ENCODE measurements at regions not wholly inside any gene's neighbourhood (a gene's known extent, or its start where the extent isn't known, plus 50 kb on each side); places are given as distances from the start of the nearest gene placed in this dataset.

GRCh38 chr6:95784869-95785268 lies 207.5 kb downstream of the MANEA start:
- WGBS, 2 donors = 80 to 83% methylated on average over 3 of the region's 3 CpGs
- no peak for DNase-seq
- no peak for TF ChIP-seq POLR2A (IDR thresholded peaks at IDR 0.05)
- TF ChIP-seq CTCF (IDR thresholded peaks at IDR 0.05) = no peak
- Histone ChIP-seq H3K27ac (no peak overlapping the region), H3K4me3 (replicated peaks in 1 of 3) (no peak overlapping the region), H3K36me3 (no peaks in the 10 kb centered on the region), H3K9me3 (no peaks in the 10 kb centered on the region), H3K27me3 (no peaks in the 10 kb centered on the region), H3K4me1 (no peaks in the 10 kb centered on the region)
- intact Hi-C loops (cut with DNase I) = no loop called here

- intact Hi-C loops (cut with DNase I) = no loop called here
- TF ChIP-seq CTCF (IDR thresholded peaks at IDR 0.05) (no peak), POLR2A (IDR thresholded peaks at IDR 0.05) (no peak)
- 69 to 78% methylated on average over 2 of the region's 2 CpGs for WGBS, 2 donors
Measured at GRCh38 chr6:95785785-95786184, 208.4 kb downstream of the MANEA start.

GRCh38 chr6:95786802-95787201 lies 209.5 kb downstream of the MANEA start:
- no peaks in the 10 kb centered on the region for H3K36me3 ChIP-seq
- WGBS, 2 donors = 93% methylated on average over 3 of the region's 3 CpGs
- H3K27me3 ChIP-seq = no peaks in the 10 kb centered on the region
- H3K27ac ChIP-seq = no peak overlapping the region
- no peak overlapping the region for H3K4me3 ChIP-seq (replicated peaks in 1 of 3)
- H3K4me1 ChIP-seq = no peaks in the 10 kb centered on the region
- no peaks in the 10 kb centered on the region for H3K9me3 ChIP-seq
- intact Hi-C loops (cut with DNase I) = no loop called here
- no peak for TF ChIP-seq POLR2A (IDR thresholded peaks at IDR 0.05)
- TF ChIP-seq CTCF (IDR thresholded peaks at IDR 0.05) = no peak
- no peak for DNase-seq

More at GRCh38 chr6:95785785-95786184, 208.4 kb downstream of the MANEA start:
- H3K4me1 ChIP-seq = no peaks in the 10 kb centered on the region
- H3K4me3 ChIP-seq (replicated peaks in 1 of 3) = no peak overlapping the region
- no peak overlapping the region for H3K27ac ChIP-seq
- no peaks in the 10 kb centered on the region for H3K36me3 ChIP-seq
- DNase-seq = no peak
- no peaks in the 10 kb centered on the region for H3K9me3 ChIP-seq
- H3K27me3 ChIP-seq = no peaks in the 10 kb centered on the region

- no peaks in the 10 kb centered on the region for H3K4me1 ChIP-seq
- TF ChIP-seq POLR2A (IDR thresholded peaks at IDR 0.05) (no peak), CTCF (IDR thresholded peaks at IDR 0.05) (no peak)
- H3K27me3 ChIP-seq = no peaks in the 10 kb centered on the region
- H3K36me3 ChIP-seq = no peaks in the 10 kb centered on the region
- intact Hi-C loops (cut with DNase I) = no loop called here
- WGBS, 2 donors = 79 to 82% methylated on average over 7 of the region's 7 CpGs
- H3K27ac ChIP-seq = no peak overlapping the region
- DNase-seq = no peak
- no peaks in the 10 kb centered on the region for H3K9me3 ChIP-seq
- no peak overlapping the region for H3K4me3 ChIP-seq (replicated peaks in 1 of 3)
Measured at GRCh38 chr6:95790787-95791186, 213.5 kb downstream of the MANEA start.

GRCh38 chr6:95794749-95795148 lies 217.4 kb downstream of the MANEA start:
- Histone ChIP-seq H3K4me3 (replicated peaks in 1 of 3) (no peak overlapping the region), H3K36me3 (no peaks in the 10 kb centered on the region), H3K9me3 (no peaks in the 10 kb centered on the region), H3K27ac (no peak overlapping the region), H3K27me3 (no peaks in the 10 kb centered on the region), H3K4me1 (no peaks in the 10 kb centered on the region)
- intact Hi-C loops (cut with DNase I) = no loop called here
- no peak for DNase-seq
- TF ChIP-seq CTCF (IDR thresholded peaks at IDR 0.05) (no peak), POLR2A (IDR thresholded peaks at IDR 0.05) (no peak)

Data from thyroid gland (tissue), 4 donors.